Karpas-422 (cell line): ENCODE measurements at regions not wholly inside any gene's neighbourhood (a gene's known extent, or its start where the extent isn't known, plus 50 kb on each side); places are given as distances from the start of the nearest gene placed in this dataset.
A peak's percentile ranks its signal among the peaks of the same experiment; 100 is the strongest.
"Not testable (repeated sequence)": the region's sequence is repeated elsewhere in the genome, so short reads cannot be mapped to it uniquely, and the experiment has no call there.

Source experiments
- DNase-seq: peaks from one replicate; pipeline ENCODE4 v3.0.0-alpha.2; 2015
- H2AFZ ChIP-seq: fragments of 200-600 bp; sonication (generic); 2 replicates; pipeline ENCODE4 v1.6.1; 2014; ENCODE audit warnings: antibody characterized with exemption, low read length, mixed read lengths
- H3K27ac ChIP-seq: fragments of 200-600 bp; sonication (generic); 2 replicates; pipeline ENCODE4 v1.5.1; 2014; ENCODE audit warnings: mild to moderate bottlenecking, low read length, moderate library complexity
- H3K27me3 ChIP-seq: fragments of 200-600 bp; sonication (generic); 2 replicates; pipeline ENCODE4 v1.6.1; 2014; ENCODE audit warnings: low read length, mixed read lengths
- H3K36me3 ChIP-seq: fragments of 200-600 bp; sonication (generic); 2 replicates; pipeline ENCODE4 v1.6.1; 2014; ENCODE audit warnings: low read length, mixed read lengths; ENCODE audit not compliant: insufficient read depth
- H3K4me1 ChIP-seq: fragments of 200-600 bp; sonication (generic); 2 replicates; pipeline ENCODE4 v1.6.1; 2014; ENCODE audit warnings: mild to moderate bottlenecking, low read length, mixed read lengths
- H3K4me2 ChIP-seq: fragments of 200-600 bp; sonication (generic); 2 replicates; pipeline ENCODE4 v1.6.1; 2014; ENCODE audit warnings: low read length, low read depth, mild to moderate bottlenecking; ENCODE audit not compliant: poor library complexity, severe bottlenecking
- H3K4me3 ChIP-seq: fragments of 200-600 bp; sonication (generic); 2 replicates; pipeline ENCODE4 v1.5.1; 2014; ENCODE audit warnings: mild to moderate bottlenecking, antibody characterized with exemption, low read length, mixed read lengths
- H3K79me2 ChIP-seq: fragments of 200-600 bp; sonication (generic); 2 replicates; pipeline ENCODE4 v1.6.1; 2014; ENCODE audit warnings: mild to moderate bottlenecking, low read length, mixed read lengths
- H3K9ac ChIP-seq: fragments of 200-600 bp; sonication (generic); 2 replicates; pipeline ENCODE4 v1.6.0; 2014; ENCODE audit warnings: low read length
- H3K9me2 ChIP-seq: fragments of 200-600 bp; sonication (generic), shearing (Covaris generic); replicated peaks from 2 replicates; pipeline ENCODE4 v1.6.0; 2014; ENCODE audit warnings: mild to moderate bottlenecking, low read length, moderate library complexity; ENCODE audit not compliant: insufficient read depth
- H3K9me3 ChIP-seq: fragments of 300-700, 200-600 bp; sonication (generic); 2 replicates; pipeline ENCODE4 v1.6.1; 2014; ENCODE audit warnings: low read length, mixed read lengths
- H4K20me1 ChIP-seq: fragments of 200-600 bp; sonication (generic); 2 replicates; pipeline ENCODE4 v1.6.1; 2014; ENCODE audit warnings: mild to moderate bottlenecking, antibody characterized with exemption, low read length, low read depth; ENCODE audit not compliant: insufficient read depth

DNA sequence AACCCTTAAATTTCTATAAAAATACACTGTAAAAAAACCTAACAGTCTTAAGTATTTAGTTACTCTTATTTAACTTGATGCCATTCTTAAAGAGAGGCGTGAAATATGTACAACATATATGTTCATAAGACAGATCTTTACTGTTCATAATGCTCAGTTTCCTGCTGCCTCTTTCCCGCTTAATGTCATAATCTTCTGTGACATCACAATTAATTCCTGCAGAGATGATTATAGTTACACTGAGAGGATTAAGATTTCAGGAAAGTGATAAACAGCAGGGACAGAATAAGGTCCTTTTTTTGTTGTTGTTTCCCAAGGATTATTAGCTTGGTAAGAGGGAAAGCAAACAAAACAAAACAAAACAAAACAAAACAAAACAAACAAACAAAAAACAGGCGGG is 801.4 kb downstream of the FLRT2 start:
- no peaks in the 10 kb centered on the region for H3K36me3 ChIP-seq
- no peaks in the 10 kb centered on the region for H3K9me3 ChIP-seq
- no peak overlapping the region for H3K4me3 ChIP-seq
- H3K4me1 ChIP-seq: no peaks in the 10 kb centered on the region
- DNase-seq: no peak
- no peak overlapping the region for H3K9ac ChIP-seq
- no peaks in the 10 kb centered on the region for H4K20me1 ChIP-seq
- no peaks in the 10 kb centered on the region for H3K27me3 ChIP-seq
- H3K4me2 ChIP-seq: no peak overlapping the region
- no peaks in the 10 kb centered on the region for H3K79me2 ChIP-seq
- H3K9me2 ChIP-seq: no peaks in the 10 kb centered on the region
- no peak overlapping the region for H3K27ac ChIP-seq
- no peak overlapping the region for H2AFZ ChIP-seq

DNA sequence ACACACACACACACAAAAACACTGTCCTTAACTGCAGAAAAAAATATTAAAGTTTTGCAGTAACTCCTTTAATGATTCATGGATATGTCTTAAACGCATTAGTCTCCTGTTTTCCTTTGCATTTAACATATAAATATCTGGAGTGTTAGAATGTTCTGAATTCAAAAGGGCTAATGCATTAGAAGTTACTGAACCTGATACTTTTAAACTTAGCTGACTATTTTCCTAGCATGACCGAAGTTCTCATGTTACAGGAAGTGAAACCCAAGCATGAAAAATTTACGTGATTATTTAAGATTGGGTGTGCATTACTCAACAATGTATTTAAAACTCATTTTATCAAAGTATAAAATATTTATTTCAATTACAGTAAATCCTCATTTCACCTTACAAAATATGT is 791.2 kb downstream of the FLRT2 start:
- peaks cover 4% of the 10 kb centered on the region; the same call in 1 of the 2 replicates for H3K9me3 ChIP-seq
- no peaks in the 10 kb centered on the region; the same call in 1 of the 2 replicates for H3K36me3 ChIP-seq
- H3K4me1 ChIP-seq: peaks cover 12% of the 10 kb centered on the region
- no peak overlapping the region for H3K9ac ChIP-seq
- peak overlapping the region; percentile 28; the same call in 1 of the 2 replicates for H2AFZ ChIP-seq
- DNase-seq: peak; percentile 59
- H3K79me2 ChIP-seq: no peaks in the 10 kb centered on the region
- H3K4me3 ChIP-seq: peak overlapping the region; percentile 25; the same call in 1 of the 2 replicates
- H3K9me2 ChIP-seq: peaks cover 6% of the 10 kb centered on the region; the same call in 1 of the 2 replicates
- H4K20me1 ChIP-seq: no peaks in the 10 kb centered on the region
- H3K4me2 ChIP-seq: peak overlapping the region; percentile 16
- H3K27ac ChIP-seq: no peak overlapping the region
- H3K27me3 ChIP-seq: no peaks in the 10 kb centered on the region

DNA sequence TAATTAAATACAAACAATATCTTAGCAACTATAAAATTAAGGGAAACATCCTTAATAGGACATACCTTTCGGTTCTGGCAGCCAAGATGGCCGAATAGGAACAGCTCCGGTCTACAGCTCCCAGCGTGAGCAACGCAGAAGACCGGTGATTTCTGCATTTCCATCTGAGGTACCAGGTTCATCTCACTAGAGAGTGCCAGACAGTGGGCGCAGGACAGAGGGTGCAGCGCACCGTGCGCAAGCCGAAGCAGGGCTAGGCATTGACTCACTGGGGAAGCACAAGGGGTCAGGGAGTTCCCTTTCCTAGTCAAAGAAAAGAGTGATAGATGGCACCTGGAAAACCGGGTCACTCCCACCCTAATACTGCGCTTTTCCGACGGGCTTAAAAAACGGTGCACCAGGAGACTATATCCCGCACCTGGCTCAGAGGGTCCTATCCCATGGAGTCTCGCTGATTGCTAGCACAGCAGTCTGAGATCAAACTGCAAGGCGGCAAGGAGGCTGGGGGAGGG is 782.3 kb downstream of the FLRT2 start:
- not testable (repeated sequence) for H3K4me2 ChIP-seq, H3K4me1 ChIP-seq, DNase-seq, H2AFZ ChIP-seq, H3K27ac ChIP-seq, H3K79me2 ChIP-seq, H3K27me3 ChIP-seq, H3K9ac ChIP-seq, H3K9me3 ChIP-seq, H3K36me3 ChIP-seq, H3K4me3 ChIP-seq, H4K20me1 ChIP-seq, H3K9me2 ChIP-seq

DNA sequence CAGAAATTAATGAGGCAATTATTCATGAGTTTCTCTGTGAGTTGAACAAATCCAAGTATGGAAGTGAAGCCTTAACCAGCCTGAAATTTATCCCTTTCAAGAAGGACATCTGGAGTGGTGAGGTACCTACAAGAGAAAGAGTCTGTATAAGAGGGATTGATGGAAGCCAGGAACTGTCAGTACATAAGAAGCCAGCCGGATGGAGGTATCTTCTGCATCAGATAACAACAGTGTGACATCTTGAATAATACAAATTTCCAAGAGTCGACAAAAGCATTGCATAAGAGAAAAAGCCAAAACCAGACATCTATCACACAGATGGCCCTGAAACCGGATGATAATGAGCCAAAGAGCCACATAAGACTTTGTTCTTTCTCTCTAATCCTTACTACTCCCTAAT is 781.2 kb downstream of the FLRT2 start:
- Histone ChIP-seq H3K9ac (no peak overlapping the region), H3K79me2 (no peaks in the 10 kb centered on the region), H3K27me3 (peaks cover 3% of the 10 kb centered on the region; the same call in 1 of the 2 replicates), H3K9me2 (no peaks in the 10 kb centered on the region), H3K4me3 (no peak overlapping the region), H2AFZ (no peak overlapping the region), H3K4me1 (no peaks in the 10 kb centered on the region), H3K4me2 (no peak overlapping the region), H3K36me3 (no peaks in the 10 kb centered on the region), H4K20me1 (no peaks in the 10 kb centered on the region), H3K9me3 (no peaks in the 10 kb centered on the region), H3K27ac (no peak overlapping the region)
- DNase-seq: no peak

DNA sequence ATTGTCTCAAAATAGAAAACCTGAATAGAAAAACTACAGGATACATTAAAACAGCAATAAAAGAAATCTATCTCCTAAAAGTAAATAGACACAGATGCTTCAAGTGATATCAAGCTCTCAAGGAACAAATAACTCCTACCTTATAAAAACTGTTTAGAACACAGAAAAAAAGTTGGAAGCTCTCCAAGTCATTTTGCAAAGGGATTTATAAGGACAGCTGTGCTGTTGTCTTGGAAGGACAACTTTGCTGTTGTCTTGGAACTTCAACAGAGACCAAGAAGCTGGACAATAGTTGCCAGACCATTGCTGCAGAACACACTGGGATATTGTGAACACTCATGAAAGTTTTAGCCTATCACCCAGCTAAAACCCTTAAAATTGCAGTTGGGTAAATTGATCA is 780.7 kb downstream of the FLRT2 start:
- no peaks in the 10 kb centered on the region for H3K9me2 ChIP-seq
- DNase-seq: no peak
- no peaks in the 10 kb centered on the region for H4K20me1 ChIP-seq
- H3K79me2 ChIP-seq: no peaks in the 10 kb centered on the region
- no peaks in the 10 kb centered on the region for H3K36me3 ChIP-seq
- H3K9me3 ChIP-seq: no peaks in the 10 kb centered on the region
- no peak overlapping the region for H3K27ac ChIP-seq
- H3K9ac ChIP-seq: no peak overlapping the region
- H3K27me3 ChIP-seq: peaks cover 3% of the 10 kb centered on the region; the same call in 1 of the 2 replicates
- H3K4me1 ChIP-seq: no peaks in the 10 kb centered on the region
- no peak overlapping the region for H3K4me2 ChIP-seq
- H2AFZ ChIP-seq: no peak overlapping the region
- no peak overlapping the region for H3K4me3 ChIP-seq

DNA sequence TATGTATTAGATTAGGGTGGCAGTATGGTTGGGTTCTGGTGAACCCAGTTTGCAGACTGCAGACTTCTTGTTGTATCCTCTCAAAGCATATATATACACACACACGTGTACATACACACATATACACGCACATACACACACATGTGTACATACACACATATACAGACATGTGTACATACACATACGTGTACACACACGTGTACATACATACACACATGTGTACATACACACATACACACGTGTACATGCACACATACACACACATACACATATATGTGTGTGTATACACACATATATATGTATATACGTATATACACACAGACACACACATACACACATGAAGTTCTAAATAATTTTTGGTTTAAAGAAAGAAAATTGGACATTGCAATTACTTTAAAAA is 780.2 kb downstream of the FLRT2 start:
- H3K4me3 ChIP-seq: no peak overlapping the region
- no peak overlapping the region for H3K4me2 ChIP-seq
- DNase-seq: no peak
- no peaks in the 10 kb centered on the region for H3K4me1 ChIP-seq
- H3K27me3 ChIP-seq: peaks cover 3% of the 10 kb centered on the region; the same call in 1 of the 2 replicates
- no peak overlapping the region for H3K9ac ChIP-seq
- H3K9me2 ChIP-seq: no peaks in the 10 kb centered on the region
- H4K20me1 ChIP-seq: no peaks in the 10 kb centered on the region
- no peaks in the 10 kb centered on the region for H3K36me3 ChIP-seq
- no peaks in the 10 kb centered on the region for H3K9me3 ChIP-seq
- H3K27ac ChIP-seq: no peak overlapping the region
- no peak overlapping the region for H2AFZ ChIP-seq
- no peaks in the 10 kb centered on the region for H3K79me2 ChIP-seq

DNA sequence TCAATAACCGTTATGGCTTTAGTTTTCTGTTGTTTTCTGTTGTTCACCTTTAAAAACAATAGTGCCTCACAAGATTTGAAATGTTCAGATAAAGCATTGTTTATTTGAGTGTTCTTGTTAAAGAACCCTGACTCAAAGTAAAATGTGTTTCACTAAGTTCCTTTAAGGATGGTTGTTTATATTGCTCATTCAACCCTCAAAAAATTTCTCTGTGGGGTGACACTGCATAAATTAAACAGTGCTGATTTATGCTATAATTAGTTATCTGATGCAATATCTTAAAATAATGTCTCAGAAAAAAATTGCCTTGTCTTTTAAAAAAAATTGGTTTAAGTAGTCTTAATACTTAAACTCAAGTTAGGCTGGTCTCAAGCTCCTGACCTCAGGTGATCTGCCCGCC is 775.1 kb downstream of the FLRT2 start:
- H3K9me3 ChIP-seq: no peaks in the 10 kb centered on the region
- no peak overlapping the region for H3K4me3 ChIP-seq
- no peak overlapping the region for H3K27ac ChIP-seq
- H3K4me1 ChIP-seq: no peaks in the 10 kb centered on the region
- H2AFZ ChIP-seq: no peak overlapping the region
- 0 out of 2 replicates have a peak, but pooled peaks cover 3% of the 10 kb centered on the region for H3K27me3 ChIP-seq
- no peak overlapping the region for H3K9ac ChIP-seq
- DNase-seq: no peak
- no peaks in the 10 kb centered on the region for H3K9me2 ChIP-seq
- no peaks in the 10 kb centered on the region for H4K20me1 ChIP-seq
- no peaks in the 10 kb centered on the region for H3K36me3 ChIP-seq
- H3K4me2 ChIP-seq: no peak overlapping the region
- no peaks in the 10 kb centered on the region for H3K79me2 ChIP-seq

DNA sequence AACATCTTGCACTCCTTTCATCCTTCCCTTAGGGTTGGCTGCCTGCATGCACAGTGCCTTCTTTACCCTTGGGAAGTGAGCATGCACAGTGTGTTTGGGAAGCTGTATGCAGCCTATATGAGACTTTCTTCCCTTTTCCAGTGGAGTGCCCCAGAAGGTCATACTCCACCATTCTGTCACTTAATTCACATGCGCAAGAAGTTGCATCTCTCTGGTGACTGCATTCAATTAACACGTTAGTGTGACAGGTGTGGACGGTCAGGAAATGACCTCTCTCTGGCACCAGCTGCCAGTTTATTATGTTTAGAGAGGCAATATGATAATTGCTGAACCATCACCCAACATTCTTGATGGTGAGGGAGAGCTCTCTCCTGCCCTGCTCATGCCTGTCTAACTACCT is 770.0 kb downstream of the FLRT2 start:
- H4K20me1 ChIP-seq: no peaks in the 10 kb centered on the region
- no peaks in the 10 kb centered on the region for H3K9me3 ChIP-seq
- no peaks in the 10 kb centered on the region for H3K9me2 ChIP-seq
- no peaks in the 10 kb centered on the region for H3K36me3 ChIP-seq
- H3K9ac ChIP-seq: no peak overlapping the region
- no peak overlapping the region for H2AFZ ChIP-seq
- no peaks in the 10 kb centered on the region for H3K79me2 ChIP-seq
- no peak for DNase-seq
- H3K4me3 ChIP-seq: no peak overlapping the region
- no peak overlapping the region for H3K4me2 ChIP-seq
- no peaks in the 10 kb centered on the region for H3K4me1 ChIP-seq
- H3K27ac ChIP-seq: no peak overlapping the region
- H3K27me3 ChIP-seq: no peaks in the 10 kb centered on the region

DNA sequence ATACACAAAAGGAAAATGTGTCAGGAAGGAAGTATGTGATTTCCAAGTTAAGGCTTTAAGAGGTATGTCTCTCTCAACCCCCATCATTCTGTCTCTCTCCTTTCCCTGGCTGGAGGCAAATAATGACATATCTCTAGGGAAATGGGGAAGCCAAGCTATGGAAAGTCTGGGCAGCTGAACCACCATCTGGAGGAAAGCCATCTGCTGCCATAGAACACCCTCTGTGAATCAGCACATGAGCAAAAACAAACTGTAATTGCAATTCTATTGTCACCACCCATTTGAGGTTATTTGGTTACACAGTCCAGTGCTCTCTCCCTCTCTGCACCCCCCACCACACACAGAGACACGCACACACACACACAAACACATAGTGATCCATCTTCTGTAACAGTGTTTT is 766.2 kb downstream of the FLRT2 start:
- H3K9me2 ChIP-seq: no peaks in the 10 kb centered on the region
- H4K20me1 ChIP-seq: no peaks in the 10 kb centered on the region
- no peak for DNase-seq
- no peak overlapping the region for H3K27ac ChIP-seq
- H3K9ac ChIP-seq: no peak overlapping the region
- H3K79me2 ChIP-seq: no peaks in the 10 kb centered on the region
- no peaks in the 10 kb centered on the region for H3K9me3 ChIP-seq
- H3K27me3 ChIP-seq: no peaks in the 10 kb centered on the region
- no peak overlapping the region for H2AFZ ChIP-seq
- no peaks in the 10 kb centered on the region for H3K4me1 ChIP-seq
- H3K4me3 ChIP-seq: no peak overlapping the region
- H3K36me3 ChIP-seq: no peaks in the 10 kb centered on the region
- no peak overlapping the region for H3K4me2 ChIP-seq
